AG20443 (cell line): ENCODE measurements at regions not wholly inside any gene's neighbourhood (a gene's known extent, or its start where the extent isn't known, plus 50 kb on each side); places are given as distances from the start of the nearest gene placed in this dataset.

Experiments used
- DNase-seq: peaks from one replicate; pipeline ENCODE4 v3.0.0; 2012; ENCODE audit warnings: low spot score, mixed read lengths

DNA sequence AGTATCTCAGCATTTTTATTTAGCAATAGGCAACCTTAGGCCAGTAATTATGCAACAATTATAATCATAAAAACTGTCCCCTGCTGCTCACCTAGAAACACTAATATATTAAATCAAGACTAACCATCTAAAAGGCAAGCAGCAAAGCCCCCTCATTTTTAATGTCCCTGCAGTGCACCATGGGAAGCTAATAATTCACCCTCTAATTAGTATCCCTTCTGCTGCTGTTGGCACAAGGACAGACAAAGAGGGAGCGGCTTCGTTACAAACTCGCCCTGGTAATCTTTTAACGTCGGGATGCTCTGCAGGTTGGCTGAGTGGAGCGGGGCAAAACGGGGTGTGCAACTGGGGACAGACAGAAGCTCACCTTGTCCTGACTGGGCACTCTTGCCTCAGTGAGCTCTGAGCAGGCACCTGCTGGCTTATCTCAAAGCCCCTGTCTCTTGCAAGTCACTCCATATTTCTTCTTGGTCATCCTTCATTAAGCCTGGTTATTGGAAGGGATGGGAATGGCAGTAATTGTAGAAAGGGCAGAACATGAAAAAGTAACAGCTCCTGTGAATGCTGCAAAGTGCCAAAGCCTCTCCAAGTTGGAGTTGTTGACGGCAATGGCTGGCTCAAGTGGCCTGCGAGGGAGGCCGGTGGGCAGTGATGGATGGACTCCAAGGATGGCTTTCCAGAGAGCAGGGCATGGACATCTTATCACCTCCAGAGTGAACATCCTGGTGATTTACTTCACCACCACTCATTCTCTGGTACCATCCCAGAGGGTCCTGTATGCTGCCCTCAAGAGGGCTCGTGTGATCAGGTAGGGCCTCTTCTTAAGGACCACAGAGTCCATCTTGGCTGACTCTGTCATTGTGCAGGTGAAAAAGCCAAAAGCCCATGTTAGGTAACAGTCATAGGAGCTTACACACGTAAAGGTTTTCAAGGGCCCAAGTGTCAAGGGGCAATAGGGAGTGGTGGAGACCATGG is 219.6 kb upstream of the N4BP1 start:
- no peak for DNase-seq

DNA sequence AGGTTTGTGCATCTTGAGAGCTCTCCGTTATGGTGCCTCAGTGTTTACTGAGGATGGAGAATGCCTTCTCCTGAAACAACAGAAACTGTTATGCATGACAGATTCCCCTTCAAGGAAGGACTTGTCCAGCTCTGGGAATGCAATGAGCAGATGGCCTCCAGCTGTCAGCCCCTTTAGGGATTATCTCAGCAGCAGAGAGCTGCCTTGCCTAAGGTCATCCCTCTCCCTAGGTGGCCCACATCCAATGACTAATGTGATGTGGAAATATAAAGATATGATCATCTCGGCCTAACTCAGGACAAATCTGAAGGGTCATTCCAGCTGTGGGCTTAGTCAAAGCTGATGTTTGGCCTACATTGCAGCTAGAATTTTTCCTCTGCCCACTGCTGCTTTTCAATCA is 214.3 kb upstream of the N4BP1 start:
- DNase-seq: no peak

DNA sequence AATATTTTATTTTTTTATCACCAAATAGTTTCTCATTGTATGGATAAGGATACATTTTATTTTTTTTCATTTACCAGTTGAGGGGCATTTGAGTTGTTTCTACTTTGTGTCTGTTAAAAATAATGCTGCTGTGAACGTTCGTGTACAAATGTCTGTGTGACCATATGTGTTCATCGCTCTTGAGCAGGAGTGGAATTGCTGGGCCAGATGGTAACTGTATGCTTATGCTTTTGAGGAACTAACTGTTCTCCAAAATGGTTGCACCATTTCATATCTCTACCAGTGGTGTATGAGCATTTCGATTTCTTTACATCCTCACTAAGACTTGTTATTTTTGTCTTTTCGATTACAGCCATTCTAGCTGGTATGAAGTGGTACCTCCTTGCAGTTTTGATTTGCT is 212.5 kb upstream of the N4BP1 start:
- DNase-seq: no peak

DNA sequence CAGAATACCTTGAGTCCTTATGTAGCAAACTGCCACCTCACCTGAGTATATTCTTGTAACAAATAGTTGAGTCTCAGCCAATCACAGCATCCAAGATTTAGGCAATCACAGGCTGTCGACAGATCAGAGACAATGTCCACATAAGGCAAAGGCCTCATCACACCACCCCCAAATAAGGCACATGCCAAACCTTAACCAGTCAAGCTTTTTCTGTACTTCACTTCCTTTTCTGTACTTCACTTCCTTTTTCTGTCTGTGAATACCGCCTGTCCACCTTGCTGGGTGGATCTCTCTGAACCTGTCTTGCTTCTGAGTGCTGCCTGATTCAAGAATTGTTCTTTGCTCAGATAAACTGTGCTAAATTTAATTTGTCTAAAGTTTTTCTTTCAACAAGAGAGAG is 210.4 kb upstream of the N4BP1 start:
- DNase-seq: no peak

DNA sequence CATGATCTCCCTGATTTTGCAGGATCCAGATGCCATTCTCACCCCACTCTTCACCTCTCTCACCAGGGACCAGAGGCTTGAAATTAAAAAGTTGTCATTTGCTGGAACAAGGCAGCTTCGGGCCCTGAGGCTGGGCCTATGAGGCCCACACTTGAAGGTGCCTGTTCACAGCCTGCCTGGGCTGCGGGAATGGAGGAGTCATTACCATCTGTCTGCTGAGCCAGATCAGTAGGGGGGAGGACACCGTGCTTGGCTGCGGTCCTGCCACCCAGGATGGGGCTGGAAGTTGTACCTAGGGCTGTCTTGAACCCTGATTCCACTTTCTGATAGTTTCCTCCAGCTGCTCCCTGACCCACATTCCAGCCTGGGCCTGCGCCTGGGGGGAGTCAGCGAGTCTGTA is 208.3 kb upstream of the N4BP1 start:
- DNase-seq: no peak

DNA sequence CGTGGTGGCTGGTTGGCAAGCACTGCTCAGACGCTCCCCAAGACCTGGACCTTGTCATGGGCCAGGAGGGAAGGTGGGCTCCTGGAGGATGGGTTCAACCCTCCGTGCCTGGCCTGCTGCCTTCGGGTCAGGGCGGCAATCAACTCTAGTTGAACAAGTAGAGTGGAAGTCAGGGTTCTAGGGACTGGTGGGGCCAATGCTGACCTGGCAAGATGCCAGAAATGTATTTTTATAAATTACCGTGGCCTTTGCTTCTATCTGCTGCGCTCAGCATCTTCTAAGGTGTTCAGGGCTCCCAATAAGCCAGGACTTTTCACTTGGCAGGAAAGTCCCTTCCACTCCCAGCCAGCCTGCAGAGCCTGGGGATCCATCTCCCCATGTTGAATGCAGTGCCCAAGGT is 207.1 kb upstream of the N4BP1 start:
- no peak for DNase-seq

DNA sequence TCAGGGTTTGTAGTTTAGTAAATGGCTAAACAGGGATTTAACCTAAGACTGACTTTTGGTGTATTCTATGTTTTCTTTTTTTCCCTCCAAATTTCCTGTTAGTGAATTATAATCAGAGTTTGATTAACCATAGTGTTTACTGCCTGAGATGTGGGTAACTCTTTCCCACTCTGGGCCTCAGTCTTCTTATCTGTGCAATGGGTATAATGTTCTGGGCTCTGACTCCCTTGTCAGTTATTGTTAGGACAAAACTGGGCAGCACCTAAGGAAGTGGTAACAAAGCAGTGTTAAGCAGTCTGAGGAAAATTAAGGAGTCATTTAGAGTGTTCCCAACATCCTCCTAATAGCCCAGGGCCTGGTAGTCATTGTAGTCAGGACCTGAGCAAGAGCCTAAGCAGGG is 206.4 kb upstream of the N4BP1 start:
- no peak for DNase-seq

DNA sequence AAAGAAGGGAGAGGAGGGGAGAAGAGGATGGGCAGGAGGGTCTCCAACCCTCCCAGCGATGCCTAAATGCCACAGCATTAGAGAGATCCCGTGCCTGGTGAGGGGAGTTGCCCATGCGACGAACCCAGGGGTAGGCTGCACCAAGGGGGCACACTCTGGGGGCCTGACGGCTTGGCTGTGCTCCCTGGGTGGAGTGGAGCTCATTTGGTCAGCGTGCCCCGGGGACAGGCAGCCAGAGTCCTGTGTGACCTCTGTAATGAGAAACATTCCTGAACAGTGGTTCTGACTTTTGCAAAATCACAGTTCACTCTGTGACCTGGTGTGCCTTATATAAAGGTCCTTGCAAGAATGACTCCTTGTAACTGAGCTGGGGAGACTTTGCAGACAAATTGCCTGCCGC is 205.0 kb upstream of the N4BP1 start:
- DNase-seq: no peak

DNA sequence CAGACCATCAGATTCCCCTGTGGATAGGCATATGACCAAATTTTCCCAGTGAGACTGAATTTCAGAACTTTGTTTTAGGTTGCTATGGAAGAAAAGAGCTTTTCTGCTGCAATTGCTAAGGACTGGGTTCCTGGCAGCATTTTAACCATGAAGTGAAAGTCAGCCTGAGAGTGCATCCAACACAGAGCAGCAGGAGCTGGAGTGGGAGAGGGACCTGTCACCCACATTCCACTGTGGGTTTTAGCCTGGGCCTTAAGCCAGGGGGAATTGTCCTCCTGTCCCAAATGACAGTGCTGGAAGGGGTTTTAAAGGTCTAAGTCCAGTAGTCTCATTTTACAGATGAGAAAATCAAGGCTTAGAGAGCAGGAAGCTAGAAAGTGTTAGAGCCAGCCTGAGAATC is 203.5 kb upstream of the N4BP1 start:
- no peak for DNase-seq

DNA sequence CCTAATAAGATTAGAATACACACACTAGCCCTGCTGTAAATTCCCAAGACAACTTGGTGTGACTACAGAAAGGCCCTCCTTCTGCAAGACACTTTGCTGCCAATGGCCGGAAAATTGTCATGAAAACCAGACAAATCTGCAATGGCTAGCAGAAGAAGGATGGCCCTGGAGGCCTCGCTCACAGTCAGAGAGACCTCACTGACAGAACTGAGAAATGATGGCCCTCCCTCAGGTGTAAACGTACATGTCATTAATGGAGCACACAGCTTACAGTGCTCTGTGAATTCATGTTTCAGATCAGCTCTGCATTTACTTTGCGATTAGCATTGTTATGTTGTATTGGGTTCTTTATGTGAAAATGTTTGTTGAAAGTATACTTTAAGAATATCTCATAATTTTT is 202.9 kb upstream of the N4BP1 start:
- no peak for DNase-seq

DNA sequence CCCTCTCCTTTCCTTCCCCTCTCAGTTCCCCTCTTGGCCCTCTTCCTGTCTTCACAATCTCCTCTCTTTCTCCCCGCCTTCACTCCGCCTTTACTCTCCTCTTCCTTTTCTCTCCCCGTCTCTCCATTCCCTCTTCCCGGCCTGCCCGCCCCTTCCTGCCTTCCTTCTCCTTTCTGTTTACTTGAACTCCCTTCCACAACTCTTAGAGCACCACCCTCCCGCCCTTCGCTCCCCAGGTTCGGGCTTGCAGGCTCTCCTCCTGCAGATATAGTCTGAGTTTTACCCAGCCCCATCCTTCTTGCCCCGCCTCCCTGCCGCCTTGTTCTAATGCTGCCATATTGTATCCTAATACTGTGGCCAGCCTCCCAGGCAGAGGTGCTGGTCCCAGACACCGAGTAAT is 201.5 kb upstream of the N4BP1 start:
- no peak for DNase-seq

DNA sequence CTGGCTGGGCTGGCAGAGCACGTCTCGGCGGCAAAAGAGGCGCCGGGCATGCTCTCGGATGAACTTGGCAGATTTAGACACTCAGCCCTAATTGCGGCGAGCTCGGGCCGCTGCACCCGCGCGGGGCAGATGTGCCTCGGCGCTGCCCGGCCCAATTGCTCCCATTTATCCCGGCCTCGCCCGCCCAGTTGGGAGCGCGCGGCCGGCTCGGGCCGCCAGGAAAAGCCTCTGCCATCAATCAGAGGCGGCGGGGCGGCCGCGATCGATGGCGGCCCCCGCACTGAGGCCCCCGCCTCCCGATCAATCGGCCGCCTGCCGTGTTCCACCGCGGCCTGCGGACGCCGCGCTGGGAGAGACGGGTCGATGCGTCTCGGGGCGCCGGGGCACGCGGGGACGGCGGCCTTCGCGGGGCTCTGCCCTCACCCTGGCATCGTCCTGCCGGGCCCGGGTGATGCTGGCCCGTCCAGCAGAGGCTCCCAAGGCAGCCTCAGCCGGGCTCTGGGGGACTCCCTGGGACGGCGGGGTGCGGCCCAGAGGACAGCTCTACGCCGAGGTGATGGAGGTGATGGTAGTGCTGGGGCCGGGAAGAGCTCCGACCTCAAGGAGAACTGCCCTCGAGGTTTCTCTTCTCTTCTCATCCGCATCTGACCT is 200.9 kb upstream of the N4BP1 start:
- DNase-seq: no peak

DNA sequence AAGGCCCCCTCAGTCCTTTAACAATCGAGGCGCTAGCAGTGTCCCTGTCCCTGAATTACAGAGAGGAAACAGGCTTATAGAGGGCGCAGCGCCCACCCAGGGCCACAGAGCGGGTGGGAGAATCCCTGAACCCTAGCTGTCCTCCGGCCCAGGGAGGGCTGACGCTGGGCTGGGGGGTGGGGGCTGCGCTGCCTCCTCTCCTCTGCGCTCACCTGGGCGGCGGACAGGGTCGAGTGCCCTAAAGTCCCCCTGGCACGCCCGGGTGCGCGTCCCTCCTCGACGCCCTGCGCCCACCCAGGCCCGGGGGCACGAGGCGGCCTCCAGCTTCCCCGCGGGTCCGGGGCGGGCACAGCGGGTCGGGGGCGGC is 200.4 kb upstream of the N4BP1 start:
- no peak for DNase-seq

DNA sequence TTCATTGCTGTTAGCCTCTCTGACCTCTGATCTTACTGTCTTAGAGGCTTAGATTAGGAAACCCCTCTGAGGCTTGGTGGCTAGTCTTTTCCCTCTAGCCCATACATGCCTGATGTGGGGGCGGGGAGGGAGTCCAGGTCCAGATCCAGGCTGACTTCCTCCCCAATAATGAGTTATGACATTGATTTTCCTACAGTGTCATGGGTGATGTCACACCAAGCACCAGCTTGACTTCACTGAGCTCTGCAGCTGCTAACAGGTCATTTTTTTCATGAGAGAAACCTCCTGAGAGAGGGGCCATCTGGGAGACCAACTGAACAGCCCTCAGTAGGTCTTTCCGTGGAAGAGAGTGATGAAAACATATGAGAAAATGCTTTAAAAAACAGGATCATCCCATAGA is 180.2 kb upstream of the N4BP1 start:
- no peak for DNase-seq

DNA sequence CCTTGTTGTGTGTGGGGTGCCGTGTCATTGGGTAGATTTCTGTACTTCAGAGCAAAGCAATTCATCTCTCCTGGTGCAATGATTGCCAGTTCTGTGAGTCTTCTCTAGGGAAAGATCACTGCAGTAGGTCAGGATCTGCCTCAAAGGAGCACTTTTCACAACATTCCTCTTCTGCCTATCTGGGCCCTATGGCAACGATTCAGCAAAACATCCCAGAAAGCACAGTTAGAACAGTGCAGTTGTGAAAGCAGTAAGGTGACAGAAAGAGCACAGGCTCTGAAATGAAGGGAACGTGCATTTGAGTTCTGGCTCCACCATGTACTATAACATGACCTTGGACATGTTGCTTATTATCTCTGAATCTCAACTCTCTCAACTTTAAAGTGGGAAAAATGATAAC is 178.5 kb upstream of the N4BP1 start:
- DNase-seq: no peak

DNA sequence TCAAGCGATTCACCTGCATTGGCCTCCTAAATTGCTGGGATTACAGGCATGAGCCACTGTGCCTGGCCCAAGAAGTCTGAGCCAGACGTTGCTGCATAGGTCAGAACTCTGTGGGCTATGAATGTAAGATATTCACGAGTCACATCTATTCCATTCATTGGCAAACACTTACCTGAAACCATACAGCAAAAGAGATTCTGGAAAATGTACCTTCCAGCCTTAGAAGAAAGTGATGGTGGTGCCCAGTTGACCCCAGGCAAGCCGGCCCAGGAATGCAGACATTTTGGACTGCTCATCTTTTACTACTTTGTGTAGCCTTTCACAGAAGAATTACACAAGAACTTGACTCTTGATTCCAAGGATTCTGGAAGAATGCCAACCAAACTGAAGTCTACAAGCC is 135.6 kb upstream of the N4BP1 start:
- DNase-seq: no peak

DNA sequence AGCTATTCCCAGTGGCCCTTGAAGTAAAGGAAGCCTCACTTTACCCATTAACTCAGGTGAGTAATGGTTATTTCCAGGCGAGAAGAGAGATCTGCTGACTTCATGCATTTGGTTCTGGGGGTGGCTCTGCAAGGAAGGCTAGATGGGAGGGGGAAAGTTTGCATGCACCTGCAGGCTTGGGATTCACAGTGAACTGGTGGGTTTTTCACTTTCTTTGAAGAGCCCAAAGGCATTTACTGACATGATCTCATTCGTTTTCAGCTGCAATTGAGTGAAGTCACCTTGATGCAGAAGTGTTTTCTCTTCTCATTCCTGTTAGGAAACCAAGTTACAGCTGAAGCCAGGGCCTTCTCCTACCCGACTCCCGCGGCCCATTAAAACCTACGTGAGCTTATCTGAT is 131.0 kb upstream of the N4BP1 start:
- DNase-seq: no peak

DNA sequence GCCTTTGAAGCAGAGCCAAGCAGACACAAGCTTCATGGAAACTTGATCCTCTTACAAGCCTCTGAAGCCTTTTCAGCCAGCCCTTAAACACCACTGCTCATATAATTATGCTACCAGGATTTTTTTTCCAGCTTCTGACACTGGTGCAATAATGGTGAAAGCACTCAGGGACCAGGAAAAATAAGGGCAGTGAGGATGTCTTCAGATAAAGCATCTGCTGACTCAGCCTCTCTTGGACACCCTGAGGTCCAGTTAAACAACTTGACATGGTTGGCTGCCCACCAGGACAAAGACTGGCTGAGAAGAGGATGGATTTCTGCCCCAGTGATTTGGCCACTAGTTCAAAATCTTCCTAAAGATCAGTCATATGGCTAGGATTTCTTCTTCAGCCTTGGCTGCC is 124.2 kb upstream of the N4BP1 start:
- DNase-seq: no peak

DNA sequence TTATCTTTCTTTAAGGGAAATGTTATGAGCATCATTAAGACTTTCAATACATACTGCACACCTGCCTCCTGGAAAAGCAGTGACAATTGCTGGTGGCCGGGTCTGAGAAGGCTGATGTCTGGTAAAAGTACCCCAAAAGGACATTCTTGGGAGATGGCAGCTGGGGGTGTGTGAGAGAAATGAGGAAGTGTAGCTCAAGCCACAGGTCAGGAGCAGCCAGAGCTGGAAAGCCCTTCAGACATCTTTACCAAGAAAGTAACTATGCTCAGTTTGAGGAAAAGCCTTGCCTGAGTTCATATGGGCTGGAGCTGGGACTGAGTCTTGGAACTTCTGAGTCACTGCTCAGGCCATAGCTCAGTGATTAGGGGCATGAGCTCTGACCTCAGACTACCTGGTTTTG is 94.7 kb upstream of the N4BP1 start:
- DNase-seq: no peak

DNA sequence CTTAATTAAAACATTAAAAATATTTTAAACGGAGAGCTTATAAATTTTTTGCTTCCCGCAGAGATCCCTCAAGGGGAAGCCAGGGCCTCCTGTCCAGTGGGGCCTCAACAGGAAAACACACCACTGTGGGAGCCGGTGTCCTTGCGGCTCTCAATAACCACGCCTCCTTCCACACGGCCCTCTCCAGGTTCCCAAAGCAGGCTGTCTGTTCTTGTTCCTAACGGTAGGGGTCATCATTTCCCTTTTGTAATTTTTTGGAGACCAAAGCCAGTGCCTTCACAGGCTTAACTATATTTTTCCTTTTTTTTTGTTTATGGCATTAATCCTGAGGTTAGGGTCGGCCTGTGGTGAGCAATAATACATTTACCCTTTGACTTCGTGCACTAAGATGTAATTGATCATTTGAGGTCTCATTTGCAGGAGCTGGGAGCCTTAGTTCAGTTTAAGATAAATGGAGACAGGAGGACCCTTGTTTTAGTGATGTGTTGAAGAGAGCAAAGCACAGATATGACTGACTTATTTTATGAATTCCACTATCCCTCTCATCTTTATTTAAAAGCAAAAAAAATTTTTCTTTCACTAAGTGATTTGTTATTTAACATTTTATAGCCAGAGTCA is 77.5 kb upstream of the N4BP1 start:
- peak; percentile 88 for DNase-seq

DNA sequence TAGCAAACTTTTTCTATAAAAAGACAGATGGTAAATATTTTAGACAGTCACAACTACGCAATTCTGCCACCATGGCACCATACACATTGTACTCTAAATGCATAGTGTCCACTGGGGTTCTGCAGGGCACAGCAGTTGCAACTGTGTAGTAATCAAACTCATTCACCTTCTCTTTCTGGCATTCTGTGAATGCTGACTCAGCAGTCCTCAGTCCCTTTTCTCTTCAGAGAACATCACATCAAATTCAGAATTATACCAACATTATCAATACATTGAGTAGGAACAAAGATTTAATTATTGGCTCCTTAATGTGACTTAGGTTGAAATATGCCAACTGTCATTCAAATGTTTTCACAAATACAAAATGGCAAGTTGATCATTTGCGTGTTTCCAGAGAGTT is 74.2 kb upstream of the N4BP1 start:
- no peak for DNase-seq

DNA sequence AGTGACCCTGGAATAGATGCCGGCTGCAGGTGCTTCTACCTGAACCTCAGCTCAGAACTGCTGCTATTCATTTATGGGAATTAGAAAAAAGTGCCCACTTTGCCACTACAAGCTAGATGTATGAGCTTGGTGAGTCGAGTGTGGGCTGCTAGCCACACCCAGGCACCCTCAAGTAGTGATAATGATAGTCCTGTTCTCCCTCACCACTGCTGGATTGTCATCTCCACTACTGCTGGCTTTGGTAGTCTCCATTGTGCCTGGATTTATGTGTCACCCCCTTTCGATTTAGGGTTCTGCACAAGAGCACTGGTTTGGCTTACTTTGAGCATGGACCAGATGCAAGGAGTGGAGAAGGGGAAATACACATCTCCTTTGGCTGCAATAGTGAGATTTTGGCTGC is 73.0 kb upstream of the N4BP1 start:
- no peak for DNase-seq

DNA sequence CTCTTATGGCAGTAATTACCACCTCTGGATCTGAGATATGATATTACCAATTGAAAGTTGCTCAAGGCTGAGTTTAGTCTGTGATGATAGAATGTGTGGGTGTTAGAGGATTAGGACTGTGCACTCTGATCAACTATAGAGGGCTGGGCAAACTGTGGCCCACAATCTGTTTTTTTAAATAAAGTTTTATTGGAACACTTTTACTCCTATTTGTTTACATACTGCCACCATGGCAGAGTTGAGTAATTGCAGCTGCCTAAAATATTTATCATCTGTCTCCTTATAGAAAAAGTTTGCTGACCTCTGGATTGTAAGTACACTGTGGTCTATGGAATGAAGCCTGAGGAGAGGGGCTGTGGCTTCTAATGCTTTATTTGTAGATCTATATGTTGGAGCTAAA is 71.5 kb upstream of the N4BP1 start:
- no peak for DNase-seq
